GM19438 (cell line): ENCODE measurements at regions not wholly inside any gene's neighbourhood (a gene's known extent, or its start where the extent isn't known, plus 50 kb on each side); places are given as distances from the start of the nearest gene placed in this dataset.

Experiments used
- ATAC-seq: cut with Tn5 transposase; IDR thresholded peaks from one replicate; pipeline ENCODE4 v1.9.1; 2021; ENCODE audit warnings: low read depth; ENCODE audit not compliant: unreplicated experiment

DNA sequence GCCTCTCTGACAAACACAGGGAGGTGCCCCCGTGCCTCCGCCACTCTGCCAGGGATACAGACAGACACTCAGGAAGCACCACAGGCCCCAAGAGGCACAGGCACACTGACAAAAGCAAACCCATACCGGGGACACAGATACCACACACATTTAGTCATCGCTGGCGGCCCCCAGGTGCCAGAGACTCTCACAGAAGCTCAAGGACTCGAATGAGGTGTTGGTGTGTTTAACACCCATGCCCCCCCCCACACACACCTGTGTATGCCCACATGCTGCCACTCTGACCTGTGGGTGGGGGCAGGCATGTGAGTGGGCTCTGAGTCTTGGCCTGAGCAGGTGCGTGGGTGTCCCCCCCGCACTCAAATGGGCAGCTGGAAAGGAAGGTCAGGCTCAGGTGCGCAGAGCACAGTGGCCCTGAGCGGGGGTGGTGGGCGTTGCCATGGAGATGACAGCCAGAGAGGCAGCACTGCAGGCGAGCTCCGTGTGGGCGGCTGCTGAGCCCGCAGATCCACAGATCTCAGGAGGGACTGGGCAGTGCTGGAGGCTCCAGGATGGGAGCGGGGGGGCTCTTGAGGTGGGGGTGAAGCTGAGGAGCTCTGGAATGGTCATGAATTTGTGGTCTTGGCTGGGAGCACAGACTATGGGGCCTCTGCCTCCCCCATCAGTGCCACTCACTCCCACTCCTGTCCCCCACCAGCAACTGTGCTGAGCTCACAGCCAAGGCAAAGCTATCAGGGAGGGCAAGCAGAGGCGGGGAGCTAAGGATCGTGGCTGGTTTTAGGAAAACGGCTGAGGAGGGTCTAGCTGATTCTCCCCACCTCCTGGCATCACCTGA lies 73.9 kb upstream of the TAF1B start:
- no peak for ATAC-seq

DNA sequence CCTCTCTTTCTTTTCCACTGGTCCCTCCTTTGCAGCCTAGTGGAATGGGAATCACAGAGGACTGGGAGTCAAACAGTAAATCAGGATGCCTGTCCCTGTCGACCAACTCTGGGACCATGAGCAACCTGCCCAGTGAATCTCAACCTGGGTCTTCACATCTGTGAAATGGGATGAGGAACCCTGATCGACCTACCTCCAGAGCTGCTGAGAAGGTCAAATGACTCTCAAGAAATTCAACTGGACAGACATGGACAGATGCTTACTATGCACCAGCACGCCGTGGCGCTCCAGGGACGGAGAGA lies 73.3 kb upstream of the TAF1B start:
- no peak for ATAC-seq

DNA sequence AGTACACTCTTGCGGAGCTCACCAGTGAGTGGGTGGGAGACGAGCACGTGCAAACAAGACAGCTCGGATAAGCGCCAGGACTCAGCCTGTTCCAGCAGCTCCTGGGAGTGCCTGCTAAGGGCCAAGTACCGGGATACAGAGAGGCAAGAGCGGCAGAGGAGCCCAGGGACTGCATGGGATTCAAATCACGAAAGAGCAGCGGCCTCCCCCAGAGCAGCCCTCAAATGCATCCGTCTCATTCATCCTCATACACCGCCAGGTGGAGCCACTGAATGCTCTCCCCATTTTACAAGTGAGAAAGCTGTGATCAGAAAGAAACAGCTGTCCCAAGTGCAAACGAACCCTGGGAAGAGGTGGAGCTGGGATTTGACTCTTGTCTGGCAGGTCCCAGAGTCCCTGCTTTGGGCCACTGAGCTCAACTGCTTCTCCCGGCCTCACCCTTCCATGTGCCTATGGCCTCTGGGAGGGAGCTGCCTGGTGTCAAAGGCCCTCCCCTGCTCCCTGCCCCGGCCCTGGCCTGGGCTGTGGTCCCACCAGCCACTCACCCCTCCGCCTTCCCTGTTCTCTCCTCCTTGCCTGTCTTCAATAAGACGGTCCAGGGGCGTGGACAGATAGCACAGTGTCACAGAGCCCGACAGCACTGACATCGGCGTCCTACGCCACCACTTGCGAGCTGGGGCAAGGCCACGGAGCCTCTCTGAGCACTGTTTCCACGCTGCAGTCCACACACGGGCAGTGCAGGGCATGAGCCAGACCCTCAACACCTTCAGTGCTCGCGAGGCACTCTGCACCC lies 72.8 kb upstream of the TAF1B start:
- ATAC-seq = no peak

GRCh38 chr2:9771101-9771449 lies 72.2 kb upstream of the TAF1B start:
- ATAC-seq = no peak

GRCh38 chr2:9771481-9772017 lies 71.7 kb upstream of the TAF1B start:
- no peak for ATAC-seq

DNA sequence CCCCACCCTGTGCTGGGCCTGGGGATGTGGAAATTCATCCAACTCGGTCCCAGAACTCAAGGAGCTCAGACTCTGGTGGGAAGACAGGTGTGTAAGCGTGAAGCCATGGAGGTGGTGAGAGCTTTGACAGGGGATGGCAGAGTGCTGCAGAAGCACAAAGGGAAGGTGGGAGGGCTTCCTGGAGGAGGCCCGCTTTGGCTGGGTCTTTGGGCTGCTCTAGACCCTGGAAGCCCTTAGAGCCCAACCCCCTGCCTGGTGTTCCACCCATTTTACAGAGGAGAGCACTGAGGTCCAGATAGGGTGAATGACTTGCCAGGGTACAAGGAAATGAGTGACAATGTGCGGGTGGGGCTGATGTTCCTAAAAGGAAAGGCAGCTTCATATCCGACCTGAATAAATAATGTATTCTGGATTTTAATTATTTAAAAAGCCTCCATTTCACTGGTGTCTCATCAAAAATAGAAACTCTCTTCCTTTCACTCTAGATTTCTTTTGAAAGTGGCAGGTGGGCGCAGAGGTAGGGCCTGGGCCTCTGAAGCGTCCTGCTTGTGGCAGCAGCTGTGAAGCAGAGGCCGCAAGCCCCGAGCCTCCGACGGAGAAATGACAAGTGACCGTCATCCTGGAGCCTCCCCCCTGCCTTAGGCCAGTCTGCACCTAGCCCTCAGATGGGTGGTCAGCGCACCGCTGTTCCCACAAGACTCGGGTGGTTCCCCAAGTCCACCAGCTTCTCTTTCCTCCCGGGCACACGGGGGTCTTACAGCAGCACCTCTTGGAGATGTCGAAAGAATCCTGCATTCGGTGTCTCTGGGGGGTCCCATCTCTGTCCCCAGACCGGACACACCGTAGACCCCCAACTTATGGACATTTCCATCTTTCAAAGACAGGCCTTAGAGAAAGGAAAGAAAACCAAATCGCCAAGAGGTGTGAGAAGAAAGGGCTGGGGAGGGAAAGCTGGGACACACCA lies 71.0 kb upstream of the TAF1B start:
- ATAC-seq = no peak

DNA sequence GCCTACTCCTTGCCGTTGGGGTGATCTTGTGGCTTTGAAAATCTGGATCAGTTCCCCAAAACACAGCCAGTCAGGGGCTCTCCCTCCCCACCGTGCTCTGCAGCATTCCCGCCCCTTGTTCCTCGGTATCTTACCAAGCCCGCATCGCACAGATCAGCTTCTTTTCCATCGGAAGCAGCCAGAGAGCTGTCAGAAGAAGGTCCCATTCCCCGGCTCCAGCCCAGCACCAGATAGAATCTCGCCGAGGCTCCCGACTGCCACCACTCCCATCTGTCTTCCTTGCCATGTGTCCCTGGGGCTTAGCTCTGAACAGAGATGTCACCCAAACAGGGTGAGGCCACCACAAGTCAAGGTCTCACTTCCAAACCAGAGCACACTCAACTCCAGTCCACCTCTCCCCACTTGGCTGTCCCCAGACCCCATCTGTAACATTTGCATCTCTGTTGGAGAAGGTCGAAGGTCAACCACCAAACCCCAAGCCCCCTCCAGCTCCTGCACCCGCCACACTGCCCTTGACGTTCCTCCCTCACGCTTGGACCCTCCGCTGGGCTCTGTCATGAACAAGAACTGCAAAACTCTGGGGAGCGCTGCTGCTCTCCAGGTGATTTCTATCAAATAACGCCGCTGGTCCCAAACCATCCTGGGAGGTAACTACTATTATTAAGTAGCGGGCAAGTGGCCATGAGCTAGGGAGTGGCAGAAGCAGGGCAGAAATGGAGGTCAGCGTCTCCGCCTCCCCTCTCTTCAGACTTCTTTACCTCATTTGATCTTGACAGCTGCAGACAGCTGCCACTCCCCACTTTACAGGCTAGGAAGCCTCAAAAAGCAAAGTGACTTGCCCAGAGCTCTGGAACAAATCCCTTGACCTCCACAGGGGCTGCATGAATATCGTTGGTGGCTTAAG lies 70.0 kb upstream of the TAF1B start:
- ATAC-seq = no peak

- no peak for ATAC-seq
These were observed 69.4 kb upstream of the TAF1B start for GRCh38 chr2:9773903-9774239.

GRCh38 chr2:9774266-9774665 lies 69.0 kb upstream of the TAF1B start:
- ATAC-seq = no peak

DNA sequence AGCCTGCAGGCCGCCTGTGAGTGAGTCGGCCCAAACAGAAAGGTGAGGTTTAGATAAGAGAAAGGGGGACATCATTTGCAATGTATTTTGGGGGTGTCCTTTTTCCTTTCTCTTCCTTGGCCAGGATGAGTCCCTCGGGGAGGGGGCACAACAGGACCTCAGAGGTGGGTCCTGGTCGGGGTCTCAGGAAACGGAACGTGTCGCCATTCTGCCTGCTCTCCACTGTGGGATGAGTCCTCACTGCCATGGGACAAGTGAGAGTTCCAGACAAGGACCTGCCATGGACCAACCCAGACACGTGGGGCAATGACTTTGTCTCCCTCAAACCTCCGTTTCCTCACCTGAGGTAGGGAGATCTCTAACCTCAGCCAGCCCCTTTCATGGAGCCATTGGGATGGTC lies 67.9 kb upstream of the TAF1B start:
- no peak for ATAC-seq

DNA sequence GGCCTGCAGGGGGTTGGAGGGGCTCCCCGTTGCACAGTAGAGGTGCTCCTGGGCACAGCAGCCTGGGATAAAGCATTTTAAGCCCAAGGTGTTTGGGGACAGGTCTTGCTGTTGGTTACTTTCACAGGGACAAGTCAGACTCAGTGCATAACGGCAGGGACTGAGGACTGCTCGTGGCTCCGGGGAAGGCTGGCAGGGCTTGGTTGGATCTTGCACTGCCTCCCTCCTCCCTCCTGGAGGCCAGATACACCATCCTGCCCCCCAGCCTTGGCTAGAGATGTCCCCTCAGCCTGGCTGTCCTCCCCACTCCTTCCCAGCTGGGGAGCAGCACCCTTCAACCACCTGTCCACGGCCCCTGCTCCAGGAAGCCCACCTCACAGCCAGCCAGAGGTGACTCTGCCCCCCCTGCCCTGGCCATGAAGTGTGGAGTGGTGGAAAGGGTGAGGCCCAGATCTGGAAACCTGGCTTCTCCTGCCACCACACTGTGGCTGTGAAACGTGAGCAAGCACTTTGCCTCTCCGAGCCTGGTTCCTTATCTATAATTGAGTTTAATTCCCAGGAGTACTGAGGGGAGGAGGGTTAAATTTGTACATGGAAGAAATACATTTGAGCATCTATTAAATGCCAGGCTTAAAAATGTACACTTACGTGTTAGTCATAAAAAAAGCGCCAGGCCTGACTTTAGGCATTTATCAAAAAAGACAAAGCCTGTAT lies 67.1 kb upstream of the TAF1B start:
- ATAC-seq = no peak

GRCh38 chr2:9777081-9777480 lies 66.2 kb upstream of the TAF1B start:
- ATAC-seq = no peak

DNA sequence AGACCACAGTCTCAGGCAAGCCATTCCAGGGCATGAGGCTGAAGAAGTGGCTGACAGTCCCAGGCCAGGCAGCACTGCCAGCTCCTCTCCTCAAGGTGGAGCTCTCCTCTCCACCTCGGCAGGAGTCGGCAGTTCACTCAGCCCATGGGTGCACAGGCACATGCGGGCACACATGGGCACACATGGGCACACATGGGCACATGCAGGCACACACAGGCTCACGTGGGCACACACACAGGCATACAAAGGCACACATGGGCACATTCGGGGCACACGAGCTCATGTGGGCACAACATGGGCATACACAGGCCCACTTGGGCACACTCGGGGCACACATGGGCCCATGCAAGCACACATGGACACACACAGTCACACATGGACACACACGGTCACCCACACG lies 65.3 kb upstream of the TAF1B start:
- ATAC-seq = no peak

DNA sequence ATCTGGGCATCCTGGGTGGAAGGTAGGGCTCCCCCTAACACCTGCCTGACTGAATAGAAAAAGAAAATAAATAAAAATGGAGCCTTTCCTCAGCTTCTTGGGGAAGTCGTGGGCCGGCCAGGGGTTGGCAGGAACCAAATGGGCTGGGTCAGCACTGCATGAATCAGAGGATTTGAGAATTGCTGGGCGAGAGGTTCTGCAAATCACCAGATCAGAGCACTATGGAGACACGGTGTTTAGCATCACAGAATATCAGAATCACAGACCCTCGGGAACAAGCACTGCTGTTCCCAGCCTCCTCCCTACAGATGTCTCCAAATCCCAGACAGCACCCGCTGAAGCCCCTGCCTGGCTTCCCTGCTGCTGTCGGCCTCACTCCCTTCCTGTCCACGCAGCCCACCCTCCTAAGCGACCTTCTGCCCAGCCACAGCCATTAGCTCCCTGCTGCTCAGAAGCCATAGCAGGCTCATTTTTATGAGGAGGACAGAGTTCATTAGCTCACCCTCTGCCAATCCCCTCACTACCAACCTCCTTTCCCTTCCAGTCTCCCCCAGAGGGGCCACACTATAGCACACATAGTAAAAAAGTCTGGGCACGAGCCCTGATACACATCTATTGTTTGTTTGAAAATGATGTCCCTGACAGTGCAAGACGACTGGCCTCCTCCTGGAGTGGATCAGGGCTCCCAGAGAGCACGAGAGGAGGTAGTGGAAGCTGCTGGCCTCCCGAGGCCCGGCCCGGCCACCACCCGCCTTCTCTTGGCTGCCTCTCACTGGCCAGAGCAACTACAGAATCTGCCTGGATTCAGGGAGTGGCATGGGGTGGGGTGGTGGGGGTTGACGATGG lies 64.6 kb upstream of the TAF1B start:
- ATAC-seq = no peak

GRCh38 chr2:9779596-9780264 lies 63.5 kb upstream of the TAF1B start:
- peak; percentile 55 for ATAC-seq

DNA sequence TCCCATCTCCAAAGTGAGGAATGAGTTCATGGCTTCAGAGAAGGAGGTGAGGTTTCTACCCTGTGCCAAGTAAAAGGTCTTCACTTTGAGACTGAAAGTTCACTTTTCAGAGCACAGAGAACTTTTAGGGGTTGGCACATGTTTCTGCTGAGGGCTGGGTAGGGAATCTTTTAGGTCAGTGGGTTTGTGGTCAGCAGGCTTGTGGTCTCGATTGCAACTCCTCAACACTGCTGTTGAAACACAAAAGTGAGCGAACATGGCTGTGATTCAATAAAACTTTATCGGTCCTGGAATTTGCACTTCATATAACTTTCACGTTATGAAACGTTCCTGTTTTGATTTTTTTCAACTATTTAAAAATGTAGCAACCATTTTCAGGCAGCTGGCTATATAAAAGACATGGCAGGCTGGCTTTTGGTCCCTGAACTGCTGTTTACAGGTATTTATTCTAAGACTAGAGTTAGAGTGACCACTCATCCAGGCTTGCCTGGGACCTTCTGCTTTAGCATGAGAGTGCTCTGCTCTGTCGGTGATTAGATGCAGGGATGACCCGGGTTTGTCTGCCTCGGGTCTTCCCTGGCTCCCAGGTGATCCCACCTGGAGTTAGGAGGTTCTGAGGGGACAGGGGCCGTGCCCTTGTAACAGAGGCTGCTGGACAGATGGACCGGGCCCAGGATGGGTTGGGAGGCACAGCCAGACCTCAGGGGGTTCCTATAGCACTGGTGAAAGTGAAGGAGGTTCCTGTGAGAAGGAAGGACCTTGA lies 62.7 kb upstream of the TAF1B start:
- ATAC-seq = no peak

GRCh38 chr2:9781252-9781651 lies 62.0 kb upstream of the TAF1B start:
- no peak for ATAC-seq
